Psoas muscle (tissue), 7 donors: ENCODE measurements at regions not wholly inside any gene's neighbourhood (a gene's known extent, or its start where the extent isn't known, plus 50 kb on each side); places are given as distances from the start of the nearest gene placed in this dataset.
A peak's percentile ranks its signal among the peaks of the same experiment; 100 is the strongest.

Experiments
- ATAC-seq, 4 donors: fragments of 200-7000 bp; cut with Tn5 transposase; one replicate each; pipeline ENCODE4 v1.9.1; 2020; ENCODE audit warnings: moderate library complexity in 3 of 4, mild to moderate bottlenecking in 2 of 4
- DNase-seq, 2 donors: peaks; one replicate each; pipeline ENCODE4 v3.0.0-alpha.2; 2020
- H3K27ac ChIP-seq: fragments of 200-600 bp; one replicate; pipeline ENCODE4 v1.8.0; 2022
- H3K27me3 ChIP-seq, 3 donors: fragments of 200-600 bp in 1 of 3; one replicate each; pipeline versions ENCODE4 v1.6.1 to v1.8.0; 2013 to 2022; ENCODE audit warnings: low read length in 2 of 3, mild to moderate bottlenecking in 2 of 3, moderate library complexity in 1 of 3; ENCODE audit not compliant: insufficient read depth in 3 of 3
- H3K36me3 ChIP-seq, 2 donors: fragments of 200-600 bp in 1 of 2; one replicate each; pipeline versions ENCODE4 v1.6.1 to v1.8.0; 2013 to 2022; ENCODE audit warnings: low read depth in 1 of 2, mild to moderate bottlenecking in 1 of 2, moderate library complexity in 1 of 2; ENCODE audit not compliant: insufficient read depth in 1 of 2
- H3K4me1 ChIP-seq: fragments of 200-600 bp; one replicate; pipeline ENCODE4 v1.8.0; 2022
- H3K4me3 ChIP-seq: fragments of 200-600 bp; one replicate; pipeline ENCODE4 v1.8.0; 2022; ENCODE audit warnings: mild to moderate bottlenecking
- H3K9me3 ChIP-seq: fragments of 200-600 bp; one replicate; pipeline ENCODE4 v1.8.0; 2022
- CTCF ChIP-seq: fragments of 200-600 bp; IDR thresholded peaks from one replicate; pipeline ENCODE4 v1.8.0; 2022; ENCODE audit warnings: antibody characterized with exemption
- WGBS, 3 donors: extraction: QIAGEN DNeasy Blood & Tissue Kit; methylation state at CpG; one replicate each; pipeline versions ENCODE4 v1.1.6 to v1.1.7; 2013; 5-methylcytosine and 5-hydroxymethylcytosine counted together
- intact Hi-C, 2 donors: fragments of 100-400 bp; cut with DNase I; formaldehyde crosslinking; loops; one replicate each; pipeline versions ENCODE4 v1.11.0 to v1.14.2; 2022
- donor health status: healthy with polysubstance abuse.
- donor health status: DM: no; HTN: no; CAD: no; lungs with moderate emphysema.
- donor health status: Bipolar disorder and iron deficiency.
- donor health status: healthy.
- donor health status: DM: yes; HTN: yes; CAD: no.
- donor health status: DM: no; HTN: no; CAD: no.
- donor health status: DM: yes; HTN: yes; CAD: no.

GRCh38 chr1:218494449-218494852 is 149.3 kb downstream of the TGFB2 start:
- H3K27ac ChIP-seq = no peak overlapping the region
- peaks cover 22% of the 10 kb centered on the region for H3K4me1 ChIP-seq
- ATAC-seq = no peak
- no peak for TF ChIP-seq CTCF
- no peaks in the 10 kb centered on the region for H3K27me3 ChIP-seq
- no peak for DNase-seq
- no peaks in the 10 kb centered on the region for H3K36me3 ChIP-seq
- intact Hi-C loops = no loop called here
- H3K4me3 ChIP-seq = no peak overlapping the region
- no peaks in the 10 kb centered on the region for H3K9me3 ChIP-seq
- 23 to 27% (median 26%) methylated on average over 2 of the region's 2 CpGs for whole genome bisulfite sequencing, 3 donors

GRCh38 chr1:218495931-218496330 is 150.8 kb downstream of the TGFB2 start:
- intact Hi-C loops = no loop called here
- WGBS, 3 donors = 90 to 91% (median 90%) methylated on average over 3 of the region's 3 CpGs
- H3K27me3 ChIP-seq = no peaks in the 10 kb centered on the region
- peaks cover 23% of the 10 kb centered on the region for H3K4me1 ChIP-seq
- no peak for TF ChIP-seq CTCF
- no peaks in the 10 kb centered on the region for H3K36me3 ChIP-seq
- no peaks in the 10 kb centered on the region for H3K9me3 ChIP-seq
- H3K27ac ChIP-seq = no peak overlapping the region
- DNase-seq (no peak), ATAC-seq (no peak)
- no peak overlapping the region for H3K4me3 ChIP-seq

- intact Hi-C loops = no loop called here
- ATAC-seq = peak; percentile 79 to 96 (median 91)
- no peak for DNase-seq
- Histone ChIP-seq H3K4me1 (peaks cover 29% of the 10 kb centered on the region), H3K27ac (no peak overlapping the region), H3K4me3 (no peak overlapping the region), H3K9me3 (no peaks in the 10 kb centered on the region), H3K27me3 (no peaks in the 10 kb centered on the region), H3K36me3 (no peaks in the 10 kb centered on the region)
- WGBS, 3 donors = 76 to 89% (median 85%) methylated on average over 2 of the region's 2 CpGs
- TF ChIP-seq CTCF = no peak
Observed at GRCh38 chr1:218496561-218496960, 151.4 kb downstream of the TGFB2 start.

GRCh38 chr1:218498056-218498938 is 153.2 kb downstream of the TGFB2 start:
- Histone ChIP-seq H3K27ac (peak overlapping the region; percentile 66), H3K4me3 (peak overlapping the region; percentile 49), H3K36me3 (no peaks in the 10 kb centered on the region), H3K27me3 (no peaks in the 10 kb centered on the region), H3K4me1 (peaks cover 29% of the 10 kb centered on the region), H3K9me3 (no peaks in the 10 kb centered on the region)
- DNase-seq (no peak), ATAC-seq (peak in 1 of 4 donors; percentile 40)
- TF ChIP-seq CTCF = no peak
- WGBS, 3 donors = 35 to 52% (median 40%) methylated on average over 8 of the region's 8 CpGs
- intact Hi-C loops = no loop called here
